A673 (cell line): ENCODE measurements at regions not wholly inside any gene's neighbourhood (a gene's known extent, or its start where the extent isn't known, plus 50 kb on each side); places are given as distances from the start of the nearest gene placed in this dataset.

Experiments
- CTCF ChIP-seq: fragments of 300-800, 200-600 bp; sonication (generic); conservative IDR thresholded peaks from 2 replicates; pipeline ENCODE4 v1.5.1; 2017; ENCODE audit warnings: low read depth, mild to moderate bottlenecking, antibody characterized with exemption, low read length, moderate library complexity, mixed read lengths
- EZH2 ChIP-seq: fragments of 200-600 bp; sonication (generic); IDR thresholded peaks from 2 replicates; pipeline ENCODE4 v1.6.1; 2017; ENCODE audit warnings: borderline replicate concordance, low read depth, mild to moderate bottlenecking, mixed read lengths, antibody characterized with exemption, low read length; ENCODE audit not compliant: poor library complexity, severe bottlenecking

GRCh38 chr16:85302018-85302847 is 190.0 kb upstream of the CIBAR2 start:
- no peak for TF ChIP-seq CTCF
- no peak for TF ChIP-seq EZH2
